A549 (cell line): ENCODE measurements at regions not wholly inside any gene's neighbourhood (a gene's known extent, or its start where the extent isn't known, plus 50 kb on each side); places are given as distances from the start of the nearest gene placed in this dataset.

Source experiments
- ATAC-seq, 2 experiments: fragments of 200-7000 bp in 1 of 2; fragments of >200 bp in 1 of 2; cut with Nextera tagmentation in 1 of 2; cut with Tn5 transposase in 1 of 2; 3 replicates each; pipeline versions ENCODE4 v1.8.0 to v1.9.1; 2018 to 2020; ENCODE audit warnings: mild to moderate bottlenecking in 1 of 2, moderate library complexity in 1 of 2
- CTCF ChIA-PET: fragments of 300-600 bp; sonication (Branson Sonifier 250); formaldehyde crosslinking; extraction: SDS; loops from one replicate; lab custom pipeline; 2021; ENCODE audit warnings: antibody characterized with exemption, inconsistent platforms; lab: Yijun Ruan, JAX
- POLR2A ChIA-PET: fragments of 350-600 bp; formaldehyde crosslinking; extraction: SDS; loops from one replicate; lab custom pipeline; 2021; ENCODE audit warnings: antibody characterized with exemption, inconsistent platforms; lab: Yijun Ruan, JAX
- DNase-seq, 2 experiments: peaks; one replicate each; pipeline versions ENCODE4 v3.0.0 to v3.0.0-alpha.2; 2011 to 2016; ENCODE audit warnings: low read depth in 1 of 2, low spot score in 1 of 2
- FAIRE-seq: peaks from 2 replicates; lab custom pipeline; 2011; peaks lifted over from hg19 to GRCh38; lab: Jason Lieb, UNC
- H3K27ac ChIP-seq, 2 experiments: fragments of >200 bp; sonication (Bioruptor Twin); formaldehyde crosslinking; 3 replicates each; pipeline ENCODE4 v1.5.1; 2016 to 2017
- H3K4me1 ChIP-seq: fragments of >200 bp; sonication (Bioruptor Twin); formaldehyde crosslinking; 3 replicates; pipeline ENCODE4 v1.6.1; 2016
- H3K4me2 ChIP-seq: fragments of >200 bp; sonication (Bioruptor Twin); formaldehyde crosslinking; 3 replicates; pipeline ENCODE4 v1.6.1; 2016
- H3K4me3 ChIP-seq: fragments of >200 bp; sonication (Bioruptor Twin); formaldehyde crosslinking; 3 replicates; pipeline ENCODE4 v1.5.1; 2016
- H3K9me3 ChIP-seq: fragments of >200 bp; sonication (Bioruptor Twin); formaldehyde crosslinking; 3 replicates; pipeline ENCODE4 v1.6.1; 2016
- BHLHE40 ChIP-seq: IDR thresholded peaks from 2 replicates; pipeline ENCODE4 v1.6.1; 2012; ENCODE audit warnings: low read depth, low read length, inconsistent platforms
- CBX2 ChIP-seq: fragments of 200-600 bp; sonication (generic); IDR thresholded peaks from 2 replicates; pipeline ENCODE4 v1.6.1; 2016; ENCODE audit warnings: low read depth, mild to moderate bottlenecking, borderline replicate concordance
- CHD2 ChIP-seq: fragments of 150-350 bp; IDR thresholded peaks from 2 replicates; pipeline ENCODE4 v1.6.1; 2014; ENCODE audit warnings: low read length; ENCODE audit not compliant: partially characterized antibody
- CHD4 ChIP-seq: fragments of 200-600 bp; sonication (generic); IDR thresholded peaks from 2 replicates; pipeline ENCODE4 v1.6.1; 2016; ENCODE audit warnings: antibody characterized with exemption, mild to moderate bottlenecking, borderline replicate concordance
- EHF ChIP-seq: fragments of 250-450 bp; sonication (Bioruptor Pico); IDR thresholded peaks from 2 replicates; pipeline ENCODE4 v1.5.0; 2020; ENCODE audit warnings: mild to moderate bottlenecking
- GATA3 ChIP-seq: IDR thresholded peaks from 2 replicates; pipeline ENCODE4 v1.6.1; 2012; ENCODE audit warnings: borderline replicate concordance
- HDAC2 ChIP-seq: fragments of 200-600 bp; sonication (generic); IDR thresholded peaks from 2 replicates; pipeline ENCODE4 v1.6.1; 2016
- HEYL ChIP-seq: fragments of 250-450 bp; sonication (Bioruptor Pico); IDR thresholded peaks from 2 replicates; pipeline ENCODE4 v1.8.0; 2021; ENCODE audit warnings: mild to moderate bottlenecking, moderate library complexity
- HOXA7 ChIP-seq: fragments of 250-450 bp; sonication (Bioruptor Pico); IDR thresholded peaks from 2 replicates; pipeline ENCODE4 v1.5.0; 2020; ENCODE audit warnings: mild to moderate bottlenecking, moderate library complexity
- HOXB13 ChIP-seq: fragments of 250-450 bp; sonication (Bioruptor Pico); IDR thresholded peaks from 2 replicates; pipeline ENCODE4 v1.5.0; 2020; ENCODE audit warnings: low read depth, mild to moderate bottlenecking, moderate library complexity
- JUNB ChIP-seq: fragments of >200 bp; sonication (Bioruptor Twin); formaldehyde crosslinking; IDR thresholded peaks from 2 replicates; pipeline ENCODE4 v1.6.1; 2016
- MYC ChIP-seq: IDR thresholded peaks from 2 replicates; pipeline ENCODE4 v1.6.1; 2012; ENCODE audit warnings: mild to moderate bottlenecking, inconsistent platforms, low read length, improper control_type of control experiment, borderline replicate concordance
- NFE2L2 ChIP-seq: fragments of 150-350 bp; conservative IDR thresholded peaks from 2 replicates; pipeline ENCODE4 v1.6.1; 2014; ENCODE audit warnings: low read length
- NPAS2 ChIP-seq: fragments of 250-450 bp; sonication (Bioruptor Pico); IDR thresholded peaks from 2 replicates; pipeline ENCODE4 v1.8.0; 2022; ENCODE audit warnings: mild to moderate bottlenecking, moderate library complexity, borderline replicate concordance
- PHF8 ChIP-seq: fragments of 200-600 bp; sonication (generic); IDR thresholded peaks from 2 replicates; pipeline ENCODE4 v1.6.1; 2016; ENCODE audit warnings: low read depth, mild to moderate bottlenecking, antibody characterized with exemption, moderate library complexity, borderline replicate concordance
- POLR2A ChIP-seq: IDR thresholded peaks from 2 replicates; pipeline ENCODE4 v1.6.1; 2012; ENCODE audit warnings: mild to moderate bottlenecking, low read length
- RARB ChIP-seq: fragments of 250-450 bp; sonication (Bioruptor Pico); IDR thresholded peaks from 2 replicates; pipeline ENCODE4 v1.8.0; 2021; ENCODE audit warnings: mild to moderate bottlenecking, moderate library complexity
- TFCP2L1 ChIP-seq: fragments of 250-450 bp; sonication (Bioruptor Pico); IDR thresholded peaks from 2 replicates; pipeline ENCODE4 v1.5.0; 2021; ENCODE audit warnings: mild to moderate bottlenecking
- TP53 ChIP-seq: fragments of 250-450 bp; sonication (Bioruptor Pico); IDR thresholded peaks from 2 replicates; pipeline ENCODE4 v1.5.0; 2021; ENCODE audit warnings: mild to moderate bottlenecking, moderate library complexity
- ZFP36 ChIP-seq: fragments of 450-650 bp; IDR thresholded peaks from 2 replicates; pipeline ENCODE4 v1.6.1; 2014; ENCODE audit warnings: borderline replicate concordance; ENCODE audit not compliant: partially characterized antibody
- ZNF302 ChIP-seq: fragments of 250-450 bp; sonication (Bioruptor Pico); IDR thresholded peaks from 2 replicates; pipeline ENCODE4 v1.9.0; 2021; ENCODE audit warnings: inconsistent platforms, mild to moderate bottlenecking, moderate library complexity
- WGBS: methylation state at CpG from one replicate; pipeline ENCODE4 v1.1.6; 2017; ENCODE audit errors: missing lambda C conversion rate; 5-methylcytosine and 5-hydroxymethylcytosine counted together
- TF ChIP-seq, protein P1 (sequence below): fragments of 450-650 bp; IDR thresholded peaks from 2 replicates; pipeline ENCODE4 v1.6.1; 2014; ENCODE audit warnings: antibody characterized with exemption
- TF ChIP-seq, protein P2 (sequence below): IDR thresholded peaks from 2 replicates; pipeline ENCODE4 v1.6.1; 2012
- TF ChIP-seq, protein P3 (sequence below): fragments of >200 bp; sonication (Bioruptor Twin); formaldehyde crosslinking; IDR thresholded peaks from 3 replicates; pipeline ENCODE4 v1.6.1; 2016
- TF ChIP-seq, protein P4 (sequence below): IDR thresholded peaks from 2 replicates; pipeline ENCODE4 v1.6.1; 2012; ENCODE audit warnings: low read depth, borderline replicate concordance
- TF ChIP-seq, protein P5 (sequence below): fragments of >200 bp; sonication (Bioruptor Twin); formaldehyde crosslinking; IDR thresholded peaks from 3 replicates; pipeline ENCODE4 v1.5.1; 2016
- TF ChIP-seq, protein P6 (sequence below): IDR thresholded peaks from 2 replicates; pipeline ENCODE4 v1.6.1; 2012
- TF ChIP-seq, protein P7 (sequence below): fragments of 150-350 bp; IDR thresholded peaks from 2 replicates; pipeline ENCODE4 v1.6.1; 2014; ENCODE audit warnings: low read depth, mild to moderate bottlenecking, low read length

DNA sequence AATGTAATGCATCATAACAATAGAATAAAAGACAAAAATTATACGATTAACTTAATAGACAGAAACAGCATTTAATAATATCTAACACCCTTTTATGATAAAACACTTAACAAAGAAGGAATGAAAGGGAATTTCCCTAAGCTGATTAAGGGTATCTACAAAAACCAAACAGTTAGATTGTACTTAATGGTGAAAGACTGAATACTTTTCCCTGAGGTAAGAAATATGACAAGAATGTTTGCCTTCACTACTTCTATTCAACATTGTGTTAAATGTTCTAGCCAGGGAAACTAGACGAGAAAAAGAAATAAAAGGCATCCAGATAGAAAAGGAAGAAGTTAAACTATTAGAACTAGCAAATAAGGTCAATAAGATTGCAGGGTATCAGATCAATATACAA lies 276.9 kb downstream of the BAMBI start:
- peaks cover 9% of the 10 kb centered on the region; the same call in 1 of the 3 replicates for H3K9me3 ChIP-seq
- no peak overlapping the region for H3K27ac ChIP-seq
- 83% methylated on average over 2 of the region's 2 CpGs for WGBS
- H3K4me2 ChIP-seq, result no peak overlapping the region
- CTCF ChIA-PET, result interaction anchor here (0.9 kb wide), 1 partner anchor 291 kb away, joined by 3 read pairs; no protein-coding TSS in a partner anchor
- peak; percentile 39 for FAIRE-seq
- POLR2A ChIA-PET, result no interaction called here
- H3K4me1 ChIP-seq, result peaks cover 6% of the 10 kb centered on the region; the same call in 2 of the 3 replicates
- H3K4me3 ChIP-seq, result no peak overlapping the region
- TF ChIP-seq TFCP2L1 (CRISPR knock-in tag) (no peak), RARB (CRISPR knock-in tag) (no peak), NPAS2 (CRISPR knock-in tag) (no peak), HOXB13 (CRISPR knock-in tag) (no peak), GATA3 (no peak), CHD4 (no peak), HOXA7 (no peak), ZFP36 (no peak), JUNB (no peak), MYC (no peak), PHF8 (no peak), CHD2 (no peak)
- TF ChIP-seq, protein P1, sequence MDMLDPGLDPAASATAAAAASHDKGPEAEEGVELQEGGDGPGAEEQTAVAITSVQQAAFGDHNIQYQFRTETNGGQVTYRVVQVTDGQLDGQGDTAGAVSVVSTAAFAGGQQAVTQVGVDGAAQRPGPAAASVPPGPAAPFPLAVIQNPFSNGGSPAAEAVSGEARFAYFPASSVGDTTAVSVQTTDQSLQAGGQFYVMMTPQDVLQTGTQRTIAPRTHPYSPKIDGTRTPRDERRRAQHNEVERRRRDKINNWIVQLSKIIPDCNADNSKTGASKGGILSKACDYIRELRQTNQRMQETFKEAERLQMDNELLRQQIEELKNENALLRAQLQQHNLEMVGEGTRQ, result no peak
- TF ChIP-seq, protein P2, sequence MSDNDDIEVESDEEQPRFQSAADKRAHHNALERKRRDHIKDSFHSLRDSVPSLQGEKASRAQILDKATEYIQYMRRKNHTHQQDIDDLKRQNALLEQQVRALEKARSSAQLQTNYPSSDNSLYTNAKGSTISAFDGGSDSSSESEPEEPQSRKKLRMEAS, result no peak
- TF ChIP-seq, protein P3, sequence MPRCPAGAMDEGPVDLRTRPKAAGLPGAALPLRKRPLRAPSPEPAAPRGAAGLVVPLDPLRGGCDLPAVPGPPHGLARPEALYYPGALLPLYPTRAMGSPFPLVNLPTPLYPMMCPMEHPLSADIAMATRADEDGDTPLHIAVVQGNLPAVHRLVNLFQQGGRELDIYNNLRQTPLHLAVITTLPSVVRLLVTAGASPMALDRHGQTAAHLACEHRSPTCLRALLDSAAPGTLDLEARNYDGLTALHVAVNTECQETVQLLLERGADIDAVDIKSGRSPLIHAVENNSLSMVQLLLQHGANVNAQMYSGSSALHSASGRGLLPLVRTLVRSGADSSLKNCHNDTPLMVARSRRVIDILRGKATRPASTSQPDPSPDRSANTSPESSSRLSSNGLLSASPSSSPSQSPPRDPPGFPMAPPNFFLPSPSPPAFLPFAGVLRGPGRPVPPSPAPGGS, result no peak
- TF ChIP-seq, protein P4, sequence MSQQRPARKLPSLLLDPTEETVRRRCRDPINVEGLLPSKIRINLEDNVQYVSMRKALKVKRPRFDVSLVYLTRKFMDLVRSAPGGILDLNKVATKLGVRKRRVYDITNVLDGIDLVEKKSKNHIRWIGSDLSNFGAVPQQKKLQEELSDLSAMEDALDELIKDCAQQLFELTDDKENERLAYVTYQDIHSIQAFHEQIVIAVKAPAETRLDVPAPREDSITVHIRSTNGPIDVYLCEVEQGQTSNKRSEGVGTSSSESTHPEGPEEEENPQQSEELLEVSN, result no peak
- TF ChIP-seq, protein P5, sequence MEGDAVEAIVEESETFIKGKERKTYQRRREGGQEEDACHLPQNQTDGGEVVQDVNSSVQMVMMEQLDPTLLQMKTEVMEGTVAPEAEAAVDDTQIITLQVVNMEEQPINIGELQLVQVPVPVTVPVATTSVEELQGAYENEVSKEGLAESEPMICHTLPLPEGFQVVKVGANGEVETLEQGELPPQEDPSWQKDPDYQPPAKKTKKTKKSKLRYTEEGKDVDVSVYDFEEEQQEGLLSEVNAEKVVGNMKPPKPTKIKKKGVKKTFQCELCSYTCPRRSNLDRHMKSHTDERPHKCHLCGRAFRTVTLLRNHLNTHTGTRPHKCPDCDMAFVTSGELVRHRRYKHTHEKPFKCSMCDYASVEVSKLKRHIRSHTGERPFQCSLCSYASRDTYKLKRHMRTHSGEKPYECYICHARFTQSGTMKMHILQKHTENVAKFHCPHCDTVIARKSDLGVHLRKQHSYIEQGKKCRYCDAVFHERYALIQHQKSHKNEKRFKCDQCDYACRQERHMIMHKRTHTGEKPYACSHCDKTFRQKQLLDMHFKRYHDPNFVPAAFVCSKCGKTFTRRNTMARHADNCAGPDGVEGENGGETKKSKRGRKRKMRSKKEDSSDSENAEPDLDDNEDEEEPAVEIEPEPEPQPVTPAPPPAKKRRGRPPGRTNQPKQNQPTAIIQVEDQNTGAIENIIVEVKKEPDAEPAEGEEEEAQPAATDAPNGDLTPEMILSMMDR, result no peak
- TF ChIP-seq, all 56 proteins: peak for 0
- DNase-seq, result no peak
- ATAC-seq, result no peak

DNA sequence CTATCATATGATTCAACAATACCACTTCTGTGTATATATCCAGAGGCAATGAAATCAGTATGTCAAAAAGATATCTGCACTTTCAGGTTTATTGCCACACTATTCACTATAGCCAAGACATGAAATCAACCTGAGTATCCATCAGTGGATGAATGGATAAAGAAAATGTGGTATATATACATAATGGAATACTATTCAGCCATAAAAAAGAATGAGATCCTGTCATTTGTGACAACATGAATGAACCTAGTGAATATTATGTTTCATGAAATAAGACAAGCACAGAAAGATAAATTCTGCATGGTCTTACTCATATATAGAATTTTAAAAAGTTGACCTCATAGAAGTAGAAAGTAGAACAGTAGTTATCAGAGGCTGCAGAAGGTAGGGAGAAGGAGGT lies 281.1 kb downstream of the BAMBI start:
- POLR2A ChIA-PET, result no interaction called here
- CTCF ChIA-PET, result no interaction called here
- FAIRE-seq (no peak), DNase-seq (no peak), ATAC-seq (no peak)
- Histone ChIP-seq H3K4me2 (no peak overlapping the region), H3K4me3 (no peak overlapping the region), H3K4me1 (no peaks in the 10 kb centered on the region), H3K27ac (no peak overlapping the region), H3K9me3 (no peaks in the 10 kb centered on the region)
- TF ChIP-seq PHF8, result no peak
- TF ChIP-seq, protein P3, result no peak
- no peak for TF ChIP-seq CHD2
- no peak for TF ChIP-seq ZNF302 (CRISPR knock-in tag)
- TF ChIP-seq, protein P6, sequence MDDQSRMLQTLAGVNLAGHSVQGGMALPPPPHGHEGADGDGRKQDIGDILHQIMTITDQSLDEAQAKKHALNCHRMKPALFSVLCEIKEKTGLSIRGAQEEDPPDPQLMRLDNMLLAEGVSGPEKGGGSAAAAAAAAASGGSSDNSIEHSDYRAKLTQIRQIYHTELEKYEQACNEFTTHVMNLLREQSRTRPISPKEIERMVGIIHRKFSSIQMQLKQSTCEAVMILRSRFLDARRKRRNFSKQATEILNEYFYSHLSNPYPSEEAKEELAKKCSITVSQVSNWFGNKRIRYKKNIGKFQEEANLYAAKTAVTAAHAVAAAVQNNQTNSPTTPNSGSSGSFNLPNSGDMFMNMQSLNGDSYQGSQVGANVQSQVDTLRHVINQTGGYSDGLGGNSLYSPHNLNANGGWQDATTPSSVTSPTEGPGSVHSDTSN, result no peak
- no peak for TF ChIP-seq HEYL
- TF ChIP-seq HDAC2, result no peak
- TF ChIP-seq, protein P7, sequence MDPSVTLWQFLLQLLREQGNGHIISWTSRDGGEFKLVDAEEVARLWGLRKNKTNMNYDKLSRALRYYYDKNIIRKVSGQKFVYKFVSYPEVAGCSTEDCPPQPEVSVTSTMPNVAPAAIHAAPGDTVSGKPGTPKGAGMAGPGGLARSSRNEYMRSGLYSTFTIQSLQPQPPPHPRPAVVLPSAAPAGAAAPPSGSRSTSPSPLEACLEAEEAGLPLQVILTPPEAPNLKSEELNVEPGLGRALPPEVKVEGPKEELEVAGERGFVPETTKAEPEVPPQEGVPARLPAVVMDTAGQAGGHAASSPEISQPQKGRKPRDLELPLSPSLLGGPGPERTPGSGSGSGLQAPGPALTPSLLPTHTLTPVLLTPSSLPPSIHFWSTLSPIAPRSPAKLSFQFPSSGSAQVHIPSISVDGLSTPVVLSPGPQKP, result no peak
- no peak for TF ChIP-seq EHF (CRISPR knock-in tag)
- no peak for TF ChIP-seq TP53 (CRISPR knock-in tag)
- no peak for TF ChIP-seq NPAS2 (CRISPR knock-in tag)
- no peak for TF ChIP-seq GATA3
- TF ChIP-seq BHLHE40, result no peak
- no peak for TF ChIP-seq CHD4
- TF ChIP-seq POLR2A, result no peak
- no peak for TF ChIP-seq NFE2L2
- no peak for TF ChIP-seq CBX2
- no peak for TF ChIP-seq JUNB
